PC-3 (cell line): ENCODE measurements at regions not wholly inside any gene's neighbourhood (a gene's known extent, or its start where the extent isn't known, plus 50 kb on each side); places are given as distances from the start of the nearest gene placed in this dataset.
"Not testable (repeated sequence)": the region's sequence is repeated elsewhere in the genome, so short reads cannot be mapped to it uniquely, and the experiment has no call there.

ENCODE experiments used
- ATAC-seq: fragments of 200-7000 bp; cut with Tn5 transposase; 2 replicates; pipeline ENCODE4 v1.9.1; 2020; ENCODE audit warnings: mild to moderate bottlenecking, moderate library complexity
- BruUV-seq: library from RNA; stranded (reverse); fragments of 400-500 nt; replicated peaks from 2 replicates; lab custom pipeline; 2021; lab: Mats Ljungman, UMichigan
- CTCF ChIA-PET: fragments of 300-600 bp; sonication (Branson Sonifier 250); formaldehyde crosslinking; loops from one replicate; lab custom pipeline; 2022; ENCODE audit warnings: antibody characterized with exemption; lab: Charles Lee
- POLR2A ChIA-PET: fragments of 300-600 bp; sonication (Branson Sonifier 250); formaldehyde crosslinking; loops from one replicate; lab custom pipeline; 2022; ENCODE audit warnings: antibody characterized with exemption; ENCODE audit not compliant: unreplicated experiment; lab: Charles Lee
- DNase-seq: peaks from one replicate; pipeline ENCODE4 v3.0.0-alpha.2; 2015
- H2AFZ ChIP-seq: fragments of 300-600 bp; sonication (generic); 2 replicates; pipeline ENCODE4 v1.6.0; 2016; ENCODE audit warnings: antibody characterized with exemption, low read length
- H3F3A ChIP-seq: fragments of 300-600 bp; sonication (generic); one replicate; pipeline ENCODE4 v1.6.0; 2017; ENCODE audit warnings: antibody characterized with exemption, low read length, control low read depth, mild to moderate bottlenecking; ENCODE audit not compliant: unreplicated experiment
- H3K27ac ChIP-seq: fragments of 300-600 bp; sonication (generic); 2 replicates; pipeline ENCODE4 v1.5.1; 2016; ENCODE audit warnings: mild to moderate bottlenecking, low read length
- H3K27me3 ChIP-seq: fragments of 300-600 bp; sonication (generic); 2 replicates; pipeline ENCODE4 v1.6.1; 2016; ENCODE audit warnings: low read length, mixed read lengths
- H3K36me3 ChIP-seq: fragments of 300-600 bp; sonication (generic); 2 replicates; pipeline ENCODE4 v1.6.1; 2016; ENCODE audit warnings: low read depth, mixed run types, low read length, mixed read lengths
- H3K4me1 ChIP-seq: fragments of 300-600 bp; sonication (generic); 2 replicates; pipeline ENCODE4 v1.5.1; 2016; ENCODE audit warnings: low read length; ENCODE audit not compliant: insufficient read depth
- H3K4me2 ChIP-seq: fragments of 300-600 bp; sonication (generic); 2 replicates; pipeline ENCODE4 v1.6.0; 2016; ENCODE audit warnings: low read length
- H3K4me3 ChIP-seq: fragments of 300-600 bp; sonication (generic); 2 replicates; pipeline ENCODE4 v1.5.1; 2016; ENCODE audit warnings: mild to moderate bottlenecking, low read length, mixed read lengths
- H3K79me2 ChIP-seq: fragments of 300-600 bp; sonication (generic); 2 replicates; pipeline ENCODE4 v1.6.1; 2017; ENCODE audit warnings: low read length, mixed read lengths
- H3K9ac ChIP-seq: fragments of 300-600 bp; sonication (generic); 2 replicates; pipeline ENCODE4 v1.6.0; 2016; ENCODE audit warnings: mild to moderate bottlenecking, low read length
- H3K9me2 ChIP-seq: fragments of 300-600 bp; sonication (generic); replicated peaks from 2 replicates; pipeline ENCODE4 v1.6.1; 2016; ENCODE audit warnings: mixed run types, low read length, mixed read lengths
- H3K9me3 ChIP-seq: fragments of 300-600 bp; sonication (generic); 2 replicates; pipeline ENCODE4 v1.6.1; 2016; ENCODE audit warnings: low read length, mixed read lengths
- H4K20me1 ChIP-seq: fragments of 300-600 bp; sonication (generic); 2 replicates; pipeline ENCODE4 v1.6.1; 2016; ENCODE audit warnings: low read length, mixed read lengths
- CTCF ChIP-seq: fragments of 300-600 bp; sonication (generic); conservative IDR thresholded peaks from 2 replicates; pipeline ENCODE4 v1.5.1; 2017; ENCODE audit warnings: antibody characterized with exemption, low read depth, mild to moderate bottlenecking, low read length
- EZH2 ChIP-seq: fragments of 300-600 bp; sonication (generic); IDR thresholded peaks from one replicate; pipeline ENCODE4 v1.6.1; 2017; ENCODE audit warnings: antibody characterized with exemption, mild to moderate bottlenecking, low read length; ENCODE audit not compliant: unreplicated experiment
- EZH2phosphoT487 ChIP-seq: fragments of 300-600 bp; sonication (generic); IDR thresholded peaks from 2 replicates; pipeline ENCODE4 v1.6.1; 2018; ENCODE audit warnings: mild to moderate bottlenecking, antibody characterized with exemption, low read length, borderline replicate concordance
- intact Hi-C: fragments of 100-400 bp; cut with micrococcal nuclease; formaldehyde crosslinking; loops from 2 replicates; pipeline ENCODE4 v1.9.0; 2023

- H3K9me2 ChIP-seq = no peaks in the 10 kb centered on the region
- POLR2A ChIA-PET = no interaction called here
- no peaks in the 10 kb centered on the region for H4K20me1 ChIP-seq
- ATAC-seq (no peak), DNase-seq (no peak)
- no peaks in the 10 kb centered on the region for H3K4me1 ChIP-seq
- CTCF ChIA-PET = no interaction called here
- H3K4me2 ChIP-seq = no peak overlapping the region
- 0 out of 2 replicates have a peak, but pooled peaks cover 6% of the 10 kb centered on the region for H3K9me3 ChIP-seq
- H3K4me3 ChIP-seq = no peak overlapping the region
- H2AFZ ChIP-seq = no peak overlapping the region
- no peak overlapping the region for H3K27ac ChIP-seq
- peaks cover 18% of the 10 kb centered on the region for H3K27me3 ChIP-seq
- H3F3A ChIP-seq = no peaks in the 10 kb centered on the region
- intact Hi-C loops = no loop called here
- H3K79me2 ChIP-seq = no peaks in the 10 kb centered on the region
- no peak for TF ChIP-seq EZH2
- TF ChIP-seq EZH2phosphoT487 = no peak
- TF ChIP-seq CTCF = no peak
- no peaks in the 10 kb centered on the region for H3K36me3 ChIP-seq
- BruUV-seq = no TSS peak
- H3K9ac ChIP-seq = no peak overlapping the region
Observed at GRCh38 chr14:63147018-63147417, 57.2 kb upstream of the RHOJ start.

- Histone ChIP-seq H2AFZ (no peak overlapping the region), H3K9me2 (no peaks in the 10 kb centered on the region), H4K20me1 (no peaks in the 10 kb centered on the region), H3K9ac (no peak overlapping the region), H3K79me2 (no peaks in the 10 kb centered on the region), H3K4me3 (no peak overlapping the region), H3K9me3 (no peaks in the 10 kb centered on the region), H3K27me3 (no peaks in the 10 kb centered on the region), H3K4me1 (no peaks in the 10 kb centered on the region), H3K4me2 (no peak overlapping the region), H3K27ac (no peak overlapping the region), H3K36me3 (no peaks in the 10 kb centered on the region), H3F3A (no peaks in the 10 kb centered on the region)
- no TSS peak for BruUV-seq
- ChIA-PET CTCF (no interaction called here), POLR2A (no interaction called here)
- ATAC-seq (peak; percentile 59), DNase-seq (peak; percentile 48)
- intact Hi-C loops = loop anchor here (1.0 kb wide), 2 partner anchors 956 to 972 kb away; no protein-coding TSS in a partner anchor
- TF ChIP-seq EZH2phosphoT487 (no peak), CTCF (peak; percentile 58)
Observed at GRCh38 chr14:63134801-63135200, 69.4 kb upstream of the RHOJ start.

GRCh38 chr14:63130531-63130930, 73.7 kb upstream of the RHOJ start:
- H3K79me2 ChIP-seq = no peaks in the 10 kb centered on the region
- H2AFZ ChIP-seq = no peak overlapping the region
- H3K9ac ChIP-seq = no peak overlapping the region
- no peaks in the 10 kb centered on the region for H3K9me2 ChIP-seq
- no peaks in the 10 kb centered on the region for H3K4me1 ChIP-seq
- H3F3A ChIP-seq = no peaks in the 10 kb centered on the region
- H3K27me3 ChIP-seq = no peaks in the 10 kb centered on the region; the same call in 1 of the 2 replicates
- no peak for DNase-seq
- H3K4me3 ChIP-seq = no peak overlapping the region
- no peak for ATAC-seq
- H3K9me3 ChIP-seq = no peaks in the 10 kb centered on the region
- BruUV-seq = no TSS peak
- ChIA-PET POLR2A (no interaction called here), CTCF (no interaction called here)
- no peaks in the 10 kb centered on the region for H4K20me1 ChIP-seq
- no peak overlapping the region for H3K4me2 ChIP-seq
- no peak for TF ChIP-seq EZH2phosphoT487
- TF ChIP-seq EZH2 = no peak
- no peak for TF ChIP-seq CTCF
- H3K36me3 ChIP-seq = no peaks in the 10 kb centered on the region
- no peak overlapping the region for H3K27ac ChIP-seq
- intact Hi-C loops = no loop called here

GRCh38 chr14:63106487-63106886, 61.2 kb upstream of the KCNH5 start:
- CTCF ChIA-PET, H4K20me1 ChIP-seq, intact Hi-C loops, H3K9me3 ChIP-seq, H3F3A ChIP-seq, DNase-seq, H3K9ac ChIP-seq, H3K36me3 ChIP-seq, H3K4me1 ChIP-seq, BruUV-seq, ATAC-seq, H3K4me2 ChIP-seq, H3K27ac ChIP-seq, H3K9me2 ChIP-seq, H3K4me3 ChIP-seq, POLR2A ChIA-PET, H2AFZ ChIP-seq, H3K79me2 ChIP-seq: not testable (repeated sequence)
- peaks cover 14% of the 10 kb centered on the region for H3K27me3 ChIP-seq
